ENCODE measurements at regions not wholly inside any gene's neighbourhood (a gene's known extent, or its start where the extent isn't known, plus 50 kb on each side); places are given as distances from the start of the nearest gene placed in this dataset.
"Not testable (repeated sequence)": the region's sequence is repeated elsewhere in the genome, so short reads cannot be mapped to it uniquely, and the experiment has no call there.

- Histone ChIP-seq H3K27me3 (ENCODE audit: control insufficient read depth in 2 of 2, insufficient read depth in 1 of 2, low read length in 1 of 2) (no peaks in the 10 kb centered on the region), H3K4me3 (ENCODE audit: low read length in 2 of 2) (no peak overlapping the region), H3K36me3 (ENCODE audit: control insufficient read depth in 2 of 2, insufficient read depth in 2 of 2, low read length in 1 of 2) (no peaks in the 10 kb centered on the region), H3K9me3 (ENCODE audit: control insufficient read depth in 2 of 2, insufficient read depth in 1 of 2, low read length in 1 of 2) (no peaks in the 10 kb centered on the region), H3K4me1 (ENCODE audit: control insufficient read depth in 2 of 2, insufficient read depth in 2 of 2, low read length in 2 of 2) (peaks cover 31 to 37% of the 10 kb centered on the region in 2 donors), H3K27ac (ENCODE audit: low read depth in 1 of 2, low read length in 1 of 2) (no peak overlapping the region)
- WGBS = 100% methylated on average over 1 of the region's 1 CpG
- no peak for DNase-seq (ENCODE audit: low read depth in 6 of 9, low spot score in 9 of 9)
Measured at GRCh38 chr3:34073961-34074360, 275.5 kb downstream of the PDCD6IP start.

DNA sequence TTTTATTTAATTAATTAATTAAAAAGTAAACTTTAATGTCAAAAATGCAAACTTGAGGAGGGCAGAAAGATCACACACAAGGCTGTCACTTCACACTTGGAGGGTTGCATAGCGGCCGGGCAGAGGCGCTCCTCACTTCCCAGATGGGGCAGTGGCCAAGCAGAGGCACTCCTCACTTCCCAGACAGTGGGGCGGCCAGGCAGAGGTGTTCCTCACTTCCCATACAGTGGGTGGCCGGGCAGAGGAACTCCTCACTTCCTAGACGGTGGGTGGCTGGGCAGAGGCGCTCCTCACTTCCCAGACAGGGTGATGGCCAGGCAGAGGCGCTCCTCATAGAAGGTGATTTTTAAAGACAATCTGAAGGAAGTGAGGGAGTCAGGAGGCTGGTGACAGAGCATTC, 277.5 kb downstream of the PDCD6IP start:
- DNase-seq (ENCODE audit: low read depth in 6 of 9, low spot score in 9 of 9) = no peak
- WGBS = 91% methylated on average over 8 of the region's 8 CpGs
- no peaks in the 10 kb centered on the region for H3K9me3 ChIP-seq (ENCODE audit: control insufficient read depth in 2 of 2, insufficient read depth in 1 of 2, low read length in 1 of 2)
- peaks cover 17 to 24% of the 10 kb centered on the region in 2 donors for H3K4me1 ChIP-seq (ENCODE audit: control insufficient read depth in 2 of 2, insufficient read depth in 2 of 2, low read length in 2 of 2)
- no peak overlapping the region for H3K27ac ChIP-seq (ENCODE audit: low read depth in 1 of 2, low read length in 1 of 2)
- no peaks in the 10 kb centered on the region for H3K27me3 ChIP-seq (ENCODE audit: control insufficient read depth in 2 of 2, insufficient read depth in 1 of 2, low read length in 1 of 2)
- H3K4me3 ChIP-seq (ENCODE audit: low read length in 2 of 2) = no peak overlapping the region
- no peaks in the 10 kb centered on the region for H3K36me3 ChIP-seq (ENCODE audit: control insufficient read depth in 2 of 2, insufficient read depth in 2 of 2, low read length in 1 of 2)

GRCh38 chr3:34077417-34078195, 279.2 kb downstream of the PDCD6IP start:
- Histone ChIP-seq H3K27me3 (ENCODE audit: control insufficient read depth in 2 of 2, insufficient read depth in 1 of 2, low read length in 1 of 2) (no peaks in the 10 kb centered on the region), H3K36me3 (ENCODE audit: control insufficient read depth in 2 of 2, insufficient read depth in 2 of 2, low read length in 1 of 2) (no peaks in the 10 kb centered on the region), H3K4me3 (ENCODE audit: low read length in 2 of 2) (no peak overlapping the region), H3K9me3 (ENCODE audit: control insufficient read depth in 2 of 2, insufficient read depth in 1 of 2, low read length in 1 of 2) (no peaks in the 10 kb centered on the region), H3K4me1 (ENCODE audit: control insufficient read depth in 2 of 2, insufficient read depth in 2 of 2, low read length in 2 of 2) (peaks cover 5 to 9% of the 10 kb centered on the region in 2 donors), H3K27ac (ENCODE audit: low read depth in 1 of 2, low read length in 1 of 2) (no peak overlapping the region)
- 96% methylated on average over 13 of the region's 13 CpGs for WGBS
- DNase-seq (ENCODE audit: low read depth in 6 of 9, low spot score in 9 of 9) = no peak

DNA sequence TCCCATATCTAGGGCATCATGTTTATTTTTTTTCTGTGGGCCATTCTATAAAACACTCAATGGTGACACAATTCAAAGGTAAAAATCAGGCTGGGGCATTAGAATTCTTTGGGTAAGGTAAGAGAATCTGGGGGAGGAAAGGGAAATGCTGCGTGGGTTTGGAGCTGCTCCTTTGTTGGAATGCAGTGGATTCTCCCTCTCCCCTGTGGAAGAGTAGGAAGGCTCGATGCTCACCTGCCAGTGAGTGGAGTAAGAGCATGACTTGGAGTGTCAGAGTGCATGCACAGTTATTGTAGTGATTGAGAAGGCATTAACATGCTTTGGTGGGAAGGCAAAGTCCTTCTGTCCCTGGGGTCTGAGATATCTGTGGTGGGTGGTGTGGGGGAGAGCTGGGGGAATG, 280.0 kb downstream of the PDCD6IP start:
- 97% methylated on average over 2 of the region's 2 CpGs for WGBS
- DNase-seq (ENCODE audit: low read depth in 6 of 9, low spot score in 9 of 9) = no peak
- Histone ChIP-seq H3K9me3 (ENCODE audit: control insufficient read depth in 2 of 2, insufficient read depth in 1 of 2, low read length in 1 of 2) (no peaks in the 10 kb centered on the region), H3K36me3 (ENCODE audit: control insufficient read depth in 2 of 2, insufficient read depth in 2 of 2, low read length in 1 of 2) (no peaks in the 10 kb centered on the region), H3K4me1 (ENCODE audit: control insufficient read depth in 2 of 2, insufficient read depth in 2 of 2, low read length in 2 of 2) (peaks cover 0 to 3% of the 10 kb centered on the region in 2 donors), H3K27me3 (ENCODE audit: control insufficient read depth in 2 of 2, insufficient read depth in 1 of 2, low read length in 1 of 2) (no peaks in the 10 kb centered on the region), H3K27ac (ENCODE audit: low read depth in 1 of 2, low read length in 1 of 2) (no peak overlapping the region), H3K4me3 (ENCODE audit: low read length in 2 of 2) (no peak overlapping the region)

DNA sequence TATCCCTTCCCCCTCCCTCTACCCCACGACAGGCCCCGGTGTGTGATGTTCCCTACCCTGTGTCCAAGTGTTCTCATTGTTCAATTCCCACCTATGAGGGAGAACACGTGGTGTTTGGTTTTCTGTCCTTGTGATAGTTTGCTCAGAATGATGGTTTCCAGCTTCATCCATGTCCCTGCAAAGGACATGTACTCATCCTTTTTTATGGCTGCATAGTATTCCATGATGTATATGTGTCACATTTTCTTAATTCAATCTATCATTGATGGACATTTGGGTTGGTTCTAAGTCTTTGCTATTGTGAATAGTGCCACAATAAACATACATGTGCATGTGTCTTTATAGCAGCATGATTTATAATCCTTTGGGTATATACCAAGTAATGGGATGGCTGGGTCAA, 281.4 kb downstream of the PDCD6IP start:
- H3K36me3 ChIP-seq (ENCODE audit: control insufficient read depth in 2 of 2, insufficient read depth in 2 of 2, low read length in 1 of 2); H3K27ac ChIP-seq (ENCODE audit: low read depth in 1 of 2, low read length in 1 of 2); H3K4me1 ChIP-seq (ENCODE audit: control insufficient read depth in 2 of 2, insufficient read depth in 2 of 2, low read length in 2 of 2); H3K4me3 ChIP-seq (ENCODE audit: low read length in 2 of 2); H3K27me3 ChIP-seq (ENCODE audit: control insufficient read depth in 2 of 2, insufficient read depth in 1 of 2, low read length in 1 of 2); H3K9me3 ChIP-seq (ENCODE audit: control insufficient read depth in 2 of 2, insufficient read depth in 1 of 2, low read length in 1 of 2); DNase-seq (ENCODE audit: low read depth in 6 of 9, low spot score in 9 of 9): not testable (repeated sequence)
- 96% methylated on average over 3 of the region's 3 CpGs for WGBS

DNA sequence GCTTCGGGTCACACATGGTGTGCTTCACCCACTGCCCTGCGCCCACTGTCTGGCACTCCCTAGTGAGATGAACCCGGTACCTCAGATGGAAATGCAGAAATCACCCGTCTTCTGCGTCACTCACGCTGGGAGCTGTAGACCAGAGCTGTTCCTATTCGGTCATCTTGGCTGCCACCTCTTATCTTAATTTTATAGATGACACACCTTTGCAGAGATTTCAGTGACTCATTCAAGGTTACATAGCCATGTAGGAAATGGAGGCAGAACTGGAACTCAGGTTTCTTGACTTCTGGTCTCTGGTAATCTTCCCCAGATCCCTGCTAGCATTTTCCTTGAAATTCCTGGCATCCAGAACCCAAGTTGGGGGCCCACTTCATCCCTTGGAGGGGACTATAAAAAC, 291.9 kb downstream of the PDCD6IP start:
- H3K36me3 ChIP-seq (ENCODE audit: control insufficient read depth in 2 of 2, insufficient read depth in 2 of 2, low read length in 1 of 2); H3K4me3 ChIP-seq (ENCODE audit: low read length in 2 of 2); H3K9me3 ChIP-seq (ENCODE audit: control insufficient read depth in 2 of 2, insufficient read depth in 1 of 2, low read length in 1 of 2); H3K4me1 ChIP-seq (ENCODE audit: control insufficient read depth in 2 of 2, insufficient read depth in 2 of 2, low read length in 2 of 2); DNase-seq (ENCODE audit: low read depth in 6 of 9, low spot score in 9 of 9); H3K27me3 ChIP-seq (ENCODE audit: control insufficient read depth in 2 of 2, insufficient read depth in 1 of 2, low read length in 1 of 2); H3K27ac ChIP-seq (ENCODE audit: low read depth in 1 of 2, low read length in 1 of 2): not testable (repeated sequence)
- WGBS = over 99% methylated on average over 7 of the region's 7 CpGs

GRCh38 chr3:34090876-34091275, 292.4 kb downstream of the PDCD6IP start:
- no peak for DNase-seq (ENCODE audit: low read depth in 6 of 9, low spot score in 9 of 9)
- no peak overlapping the region for H3K27ac ChIP-seq (ENCODE audit: low read depth in 1 of 2, low read length in 1 of 2)
- WGBS = 94% methylated on average over 4 of the region's 4 CpGs
- H3K9me3 ChIP-seq (ENCODE audit: control insufficient read depth in 2 of 2, insufficient read depth in 1 of 2, low read length in 1 of 2) = peaks cover 0 to 4% of the 10 kb centered on the region in 2 donors
- H3K27me3 ChIP-seq (ENCODE audit: control insufficient read depth in 2 of 2, insufficient read depth in 1 of 2, low read length in 1 of 2) = no peaks in the 10 kb centered on the region
- no peaks in the 10 kb centered on the region for H3K4me1 ChIP-seq (ENCODE audit: control insufficient read depth in 2 of 2, insufficient read depth in 2 of 2, low read length in 2 of 2)
- H3K36me3 ChIP-seq (ENCODE audit: control insufficient read depth in 2 of 2, insufficient read depth in 2 of 2, low read length in 1 of 2) = no peaks in the 10 kb centered on the region
- no peak overlapping the region for H3K4me3 ChIP-seq (ENCODE audit: low read length in 2 of 2)

GRCh38 chr3:34094280-34094679, 295.9 kb downstream of the PDCD6IP start:
- H3K27ac ChIP-seq (ENCODE audit: low read depth in 1 of 2, low read length in 1 of 2) = not testable (repeated sequence)
- WGBS = 98% methylated on average over 9 of the region's 9 CpGs

GRCh38 chr3:34102288-34102687, 303.9 kb downstream of the PDCD6IP start:
- no peak overlapping the region for H3K27ac ChIP-seq (ENCODE audit: low read depth in 1 of 2, low read length in 1 of 2)
- H3K9me3 ChIP-seq (ENCODE audit: control insufficient read depth in 2 of 2, insufficient read depth in 1 of 2, low read length in 1 of 2) = no peaks in the 10 kb centered on the region
- peaks cover 6 to 11% of the 10 kb centered on the region in 2 donors for H3K4me1 ChIP-seq (ENCODE audit: control insufficient read depth in 2 of 2, insufficient read depth in 2 of 2, low read length in 2 of 2)
- H3K36me3 ChIP-seq (ENCODE audit: control insufficient read depth in 2 of 2, insufficient read depth in 2 of 2, low read length in 1 of 2) = no peaks in the 10 kb centered on the region
- H3K27me3 ChIP-seq (ENCODE audit: control insufficient read depth in 2 of 2, insufficient read depth in 1 of 2, low read length in 1 of 2) = no peaks in the 10 kb centered on the region
- H3K4me3 ChIP-seq (ENCODE audit: low read length in 2 of 2) = no peak overlapping the region
- WGBS = 76% methylated on average over 4 of the region's 4 CpGs
- DNase-seq (ENCODE audit: low read depth in 6 of 9, low spot score in 9 of 9) = no peak

More at GRCh38 chr3:34094280-34094679, 295.9 kb downstream of the PDCD6IP start:
- not testable (repeated sequence) for H3K36me3 ChIP-seq (ENCODE audit: control insufficient read depth in 2 of 2, insufficient read depth in 2 of 2, low read length in 1 of 2); H3K4me1 ChIP-seq (ENCODE audit: control insufficient read depth in 2 of 2, insufficient read depth in 2 of 2, low read length in 2 of 2); H3K9me3 ChIP-seq (ENCODE audit: control insufficient read depth in 2 of 2, insufficient read depth in 1 of 2, low read length in 1 of 2); DNase-seq (ENCODE audit: low read depth in 6 of 9, low spot score in 9 of 9); H3K4me3 ChIP-seq (ENCODE audit: low read length in 2 of 2); H3K27me3 ChIP-seq (ENCODE audit: control insufficient read depth in 2 of 2, insufficient read depth in 1 of 2, low read length in 1 of 2)
